NCI-H2227 (cell line): ENCODE measurements at regions not wholly inside any gene's neighbourhood (a gene's known extent, or its start where the extent isn't known, plus 50 kb on each side); places are given as distances from the start of the nearest gene placed in this dataset.
"Not testable (repeated sequence)": the region's sequence is repeated elsewhere in the genome, so short reads cannot be mapped to it uniquely, and the experiment has no call there.

Source experiments
- DNase-seq: peaks from one replicate; lab custom pipeline; 2025; ENCODE audit not compliant: unreplicated experiment; lab: John Stamatoyannopoulos, UW

DNA sequence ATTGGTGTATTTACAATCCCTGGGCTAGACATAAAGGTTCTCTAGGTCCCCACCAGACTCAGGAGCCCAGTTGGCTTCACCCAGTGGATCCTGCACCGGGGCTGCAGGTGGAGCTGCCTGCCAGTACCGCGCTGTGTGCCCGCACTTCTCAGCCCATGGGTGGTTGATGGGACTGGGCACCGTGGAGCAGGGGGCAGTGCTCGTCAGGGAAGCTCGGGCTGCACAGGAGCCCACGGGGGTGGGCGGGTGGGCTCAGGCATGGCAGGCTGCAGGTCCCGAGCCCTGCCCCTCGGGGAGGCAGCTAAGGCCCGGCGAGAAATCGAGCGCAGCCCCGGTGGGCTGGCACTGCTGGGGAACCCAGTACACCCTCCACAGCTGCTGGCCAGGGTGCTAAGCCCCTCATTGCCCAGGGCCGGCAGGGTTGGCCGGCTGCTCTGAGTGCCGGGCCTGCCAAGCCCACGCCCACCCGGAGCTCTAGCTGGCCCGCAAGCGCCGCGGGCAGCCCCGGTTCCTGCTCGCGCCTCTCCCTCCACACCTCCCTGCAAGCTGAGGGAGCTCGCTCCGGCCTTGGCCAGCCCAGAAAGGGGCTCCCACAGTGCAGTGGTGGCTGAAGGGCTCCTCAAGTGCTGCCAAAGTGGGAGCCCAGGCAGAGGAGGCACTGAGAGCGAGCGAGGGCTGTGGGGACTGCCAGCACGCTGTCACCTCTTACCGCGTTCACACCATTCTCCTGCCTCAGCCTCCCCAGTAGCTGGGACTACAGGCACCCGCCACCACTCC is 353.5 kb upstream of the HS6ST1 start:
- not testable (repeated sequence) for DNase-seq

GRCh38 chr2:128679680-128680079 is 361.0 kb upstream of the HS6ST1 start:
- DNase-seq: not testable (repeated sequence)

- no peak for DNase-seq
Measured at GRCh38 chr2:128681507-128681906, 362.8 kb upstream of the HS6ST1 start.

DNA sequence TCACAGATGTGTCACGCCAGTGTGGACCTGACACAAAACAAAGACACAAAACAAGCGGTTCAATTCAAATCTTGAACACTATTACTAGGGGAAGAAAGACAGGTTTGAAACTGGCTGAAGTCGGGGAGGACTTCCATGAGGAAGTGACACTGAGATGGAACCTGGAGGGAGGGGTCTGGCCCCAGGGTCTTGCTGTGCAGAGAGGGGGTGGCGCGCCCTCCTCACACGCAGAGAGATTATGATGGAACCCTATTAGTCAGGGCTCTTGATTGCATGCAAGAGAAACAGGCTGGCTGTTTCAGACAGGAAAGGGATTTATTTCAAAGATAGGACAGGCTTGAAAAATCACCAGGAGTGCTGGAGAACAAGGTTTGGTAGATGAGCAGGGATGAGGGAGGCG is 363.6 kb upstream of the HS6ST1 start:
- no peak for DNase-seq

DNA sequence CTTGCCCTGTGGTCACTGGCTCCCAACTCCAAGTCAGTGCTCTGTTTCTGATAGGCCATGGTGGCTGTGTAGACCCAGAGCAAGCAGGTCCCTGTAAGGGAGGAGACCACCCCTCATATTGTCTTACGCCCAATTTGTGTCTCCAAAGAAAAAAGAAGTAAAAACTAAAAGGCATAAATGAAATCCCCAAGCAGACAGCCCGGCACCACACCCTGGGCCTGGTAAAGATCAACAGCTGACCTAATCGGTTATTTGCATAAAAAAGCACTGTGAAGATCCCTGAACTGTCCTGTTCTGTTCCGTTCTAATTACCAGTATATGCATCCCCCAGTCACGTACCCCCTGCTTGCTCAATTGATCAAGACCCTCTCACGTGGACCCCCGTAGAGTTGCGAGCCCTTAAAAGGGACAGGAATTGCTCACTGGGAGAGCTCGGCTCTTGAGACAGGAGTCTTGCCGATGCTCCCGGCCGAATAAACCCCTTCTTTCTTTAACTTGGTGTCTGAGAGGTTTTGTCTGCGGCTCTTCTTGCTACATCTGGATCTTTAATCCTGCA is 364.1 kb upstream of the HS6ST1 start:
- DNase-seq: no peak

DNA sequence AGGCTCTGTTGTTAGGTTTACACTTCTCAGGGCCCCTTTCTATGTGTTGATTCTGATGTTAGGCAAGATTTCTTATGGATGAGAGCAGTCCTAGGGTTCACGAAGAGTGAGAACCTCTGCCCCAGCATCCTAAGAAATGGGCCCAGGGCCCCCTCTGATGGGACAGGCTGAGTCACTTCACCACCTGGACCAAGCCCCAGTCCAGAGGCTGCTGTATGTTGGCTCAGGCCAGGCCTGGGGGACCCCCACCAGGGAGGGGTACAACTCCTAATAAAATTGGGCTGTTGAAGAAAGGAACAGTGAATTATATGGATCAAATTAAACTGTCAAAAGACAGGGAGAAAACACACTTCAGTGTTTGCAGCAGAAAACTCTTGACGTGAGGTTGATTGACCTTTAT is 365.9 kb upstream of the HS6ST1 start:
- DNase-seq: no peak

DNA sequence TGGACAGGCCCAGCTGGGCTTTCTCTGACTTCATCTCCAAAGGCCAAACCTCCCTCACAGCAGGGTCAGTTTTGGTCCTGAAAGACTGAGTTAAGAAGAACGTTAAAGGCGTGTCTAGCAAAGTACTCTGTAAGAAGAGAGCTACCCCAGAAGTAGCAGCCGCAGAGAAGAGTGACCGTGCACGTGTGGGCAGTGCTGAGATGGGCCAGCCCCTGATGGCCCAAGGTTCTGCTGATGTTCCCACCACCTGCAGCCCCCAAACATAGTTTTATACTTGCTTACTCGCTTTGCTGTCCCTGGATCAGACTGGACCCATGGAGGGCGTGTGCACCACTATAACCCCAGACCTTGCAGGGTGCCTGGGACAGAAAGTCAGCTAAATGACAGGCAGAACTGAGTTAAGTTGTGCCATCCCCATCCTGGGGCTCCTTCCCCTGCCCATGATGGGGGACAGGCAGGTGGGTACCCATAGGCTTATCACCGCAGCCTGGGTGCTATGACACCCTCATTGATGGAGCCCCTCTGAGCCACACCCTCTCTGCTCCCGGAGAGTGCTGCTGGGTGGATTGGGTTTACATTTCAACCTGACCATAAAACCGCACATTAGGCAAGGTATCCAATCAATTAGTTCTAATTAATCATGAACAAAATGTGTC is 367.3 kb upstream of the HS6ST1 start:
- no peak for DNase-seq

GRCh38 chr2:128686497-128686859 is 367.8 kb upstream of the HS6ST1 start:
- no peak for DNase-seq

DNA sequence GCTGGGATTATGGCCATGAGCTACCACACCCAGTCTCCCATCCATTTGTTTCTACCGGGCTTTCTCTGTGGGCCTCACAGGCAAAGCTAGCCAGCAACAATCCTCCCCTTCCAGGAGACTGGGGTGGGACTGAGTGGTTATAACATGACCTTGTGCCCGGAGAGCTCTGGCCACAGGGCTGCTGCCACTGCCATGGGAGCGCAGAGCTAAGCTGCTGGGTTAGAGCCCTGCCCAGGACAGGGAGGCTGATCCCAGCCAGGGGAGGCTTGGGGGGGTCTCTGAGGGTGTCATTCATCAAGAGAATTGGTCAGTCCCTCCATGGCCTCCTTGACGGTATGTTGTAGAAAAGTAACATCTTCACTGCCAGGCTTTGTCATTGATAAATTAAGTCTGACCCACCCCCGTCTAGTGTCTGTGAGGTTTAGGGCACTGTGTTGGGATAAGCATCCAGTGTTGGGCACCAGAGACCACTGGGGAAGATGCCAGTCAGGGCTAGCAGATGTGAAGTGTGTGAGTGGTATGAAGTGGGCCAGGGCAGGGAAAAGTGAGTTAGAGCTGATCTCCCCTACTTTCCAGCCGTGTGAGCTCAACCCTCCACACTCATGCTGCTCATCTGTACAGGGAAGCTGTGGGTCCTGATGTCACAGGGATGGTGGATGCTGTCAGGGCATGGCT is 368.4 kb upstream of the HS6ST1 start:
- DNase-seq: no peak

DNA sequence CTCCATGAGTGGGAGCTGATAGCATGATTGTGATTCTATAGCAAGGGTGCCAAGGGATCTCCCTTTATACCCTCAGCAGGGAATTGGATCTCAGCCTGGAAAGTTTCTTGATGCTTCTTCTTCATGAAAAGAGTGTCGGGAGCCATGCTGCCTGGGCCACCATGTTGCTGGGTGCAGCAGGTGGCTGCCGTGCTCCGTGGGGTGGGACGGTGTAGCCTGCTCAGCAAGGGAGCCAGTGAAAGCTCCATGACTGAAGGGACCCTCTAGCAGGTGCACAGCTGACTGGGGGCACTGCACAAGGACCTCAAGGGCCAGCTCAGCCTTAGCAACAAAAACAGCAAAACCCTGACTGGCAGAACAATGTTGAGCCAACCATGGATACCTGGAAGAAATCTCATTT is 368.9 kb upstream of the HS6ST1 start:
- no peak for DNase-seq

GRCh38 chr2:128689971-128690370 is 371.3 kb upstream of the HS6ST1 start:
- peak; percentile 64 for DNase-seq

DNA sequence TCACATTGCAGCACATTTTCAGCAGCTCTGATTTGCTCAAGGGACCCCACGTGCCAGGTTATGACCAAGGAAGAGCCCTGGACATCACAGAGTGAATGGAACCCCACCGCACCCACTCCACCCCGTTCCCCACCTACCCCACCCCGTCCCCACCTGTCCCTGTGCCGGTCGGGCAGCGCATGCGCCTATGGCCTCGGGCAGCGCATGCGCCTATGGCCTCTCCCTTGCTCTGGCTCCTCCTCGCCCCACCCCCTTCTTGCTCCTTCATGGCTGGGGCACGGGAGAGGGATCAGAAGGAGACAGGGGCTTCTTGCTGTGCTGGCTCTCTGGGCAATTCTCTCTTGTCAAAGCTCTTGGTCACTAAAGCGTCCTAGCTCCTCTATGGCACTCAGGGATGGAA is 371.8 kb upstream of the HS6ST1 start:
- DNase-seq: peak; percentile 71

GRCh38 chr2:128690869-128691268 is 372.2 kb upstream of the HS6ST1 start:
- no peak for DNase-seq

- no peak for DNase-seq
Measured at GRCh38 chr2:128691526-128691925, 372.9 kb upstream of the HS6ST1 start.

DNA sequence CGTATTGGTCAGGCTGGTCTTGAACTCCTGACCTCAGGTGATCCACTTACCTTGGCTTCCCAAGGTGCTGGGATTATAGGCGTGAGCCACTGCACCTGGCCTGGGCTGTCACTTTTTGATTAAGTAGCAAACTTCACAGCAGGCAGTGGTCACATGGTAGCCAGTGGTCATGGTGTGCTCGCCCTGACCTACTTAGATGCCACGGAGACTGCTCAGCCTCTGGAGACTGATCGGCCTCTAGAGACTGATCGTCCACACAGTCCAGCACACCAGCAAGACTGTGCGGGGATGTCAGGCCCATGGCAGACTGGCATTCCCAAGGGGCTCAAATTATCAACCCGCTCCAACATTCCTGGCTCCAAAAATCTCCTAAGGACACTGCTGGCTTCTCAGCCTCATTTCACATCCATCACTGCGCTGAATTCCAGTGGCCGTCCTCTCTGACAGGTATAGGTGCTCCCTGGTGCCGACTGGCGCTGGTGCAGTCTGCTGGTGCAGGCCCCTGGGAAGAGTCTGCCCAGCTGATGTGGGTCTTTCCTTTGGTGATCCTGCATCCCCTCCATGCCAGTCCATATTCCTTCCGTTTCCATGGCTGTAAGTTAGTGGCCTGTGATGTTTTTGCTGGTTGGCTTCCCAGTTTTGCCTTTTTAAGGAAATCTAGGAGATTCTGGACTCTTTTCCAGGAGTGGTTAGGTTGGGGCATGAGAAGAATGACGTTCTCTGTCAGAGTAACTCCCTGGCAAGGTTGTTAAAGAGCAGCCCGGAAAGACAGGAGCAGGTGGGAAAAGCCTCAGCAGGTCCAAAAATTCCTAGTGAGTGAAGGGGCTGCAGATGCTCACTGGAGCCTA is 374.5 kb upstream of the HS6ST1 start:
- DNase-seq: no peak

- no peak for DNase-seq
Measured at GRCh38 chr2:128693743-128694029, 375.0 kb upstream of the HS6ST1 start.

DNA sequence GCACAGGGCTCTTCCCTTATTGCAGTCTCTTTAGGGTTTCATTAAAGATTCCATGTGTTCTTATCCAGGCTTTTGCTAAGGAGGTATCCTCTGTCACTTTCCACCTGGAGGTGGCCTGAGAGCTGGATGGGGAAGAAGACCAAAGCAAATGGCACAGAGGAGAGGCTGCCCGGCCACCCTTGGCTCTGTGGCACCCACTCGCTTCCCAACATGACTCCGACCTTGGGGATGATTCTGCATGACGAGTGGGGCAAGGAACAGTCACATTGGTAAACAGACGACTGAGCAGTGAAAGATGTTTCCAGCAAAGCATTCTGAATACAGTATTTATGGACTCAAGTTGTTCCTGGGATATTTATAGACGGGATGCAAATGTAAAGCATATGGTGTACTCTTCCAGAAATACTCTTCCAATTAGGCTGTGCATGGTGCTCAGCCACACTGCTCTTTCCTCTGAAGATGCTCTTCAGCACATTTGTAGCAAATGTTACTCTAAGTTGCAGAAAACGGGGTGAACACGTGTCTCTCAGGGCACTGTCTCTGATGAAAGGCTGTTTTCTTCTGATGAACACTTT is 377.1 kb upstream of the HS6ST1 start:
- no peak for DNase-seq

- no peak for DNase-seq
Measured at GRCh38 chr2:128696421-128696820, 377.8 kb upstream of the HS6ST1 start.

DNA sequence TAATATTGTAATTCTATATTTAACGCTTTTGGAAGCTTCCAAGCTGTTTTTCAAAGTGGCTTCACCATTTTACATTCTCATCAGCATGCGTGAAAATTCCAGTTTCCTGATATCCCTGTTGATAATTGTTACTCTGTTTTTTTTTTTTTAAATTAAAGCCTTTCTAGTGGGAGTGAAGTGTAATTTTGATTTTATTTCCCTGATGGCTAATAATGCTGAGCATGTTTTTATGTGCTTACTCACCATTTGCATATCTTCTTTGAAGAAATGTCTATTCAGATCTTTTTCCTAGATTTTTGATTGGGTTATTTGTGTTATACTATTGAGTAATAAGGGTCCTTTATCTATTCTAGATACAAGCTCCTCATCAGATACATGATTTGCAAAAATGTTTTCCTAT is 382.8 kb upstream of the HS6ST1 start:
- no peak for DNase-seq

- DNase-seq: no peak
Measured at GRCh38 chr2:128702616-128703015, 383.9 kb upstream of the HS6ST1 start.
